ENCODE measurements at regions not wholly inside any gene's neighbourhood (a gene's known extent, or its start where the extent isn't known, plus 50 kb on each side); places are given as distances from the start of the nearest gene placed in this dataset.

GRCh38 chr17:56688151-56688550 is 94.7 kb downstream of the NOG start:
- TF ChIP-seq MAX (IDR thresholded peaks at IDR 0.05) (no peak), ZBTB7A (IDR thresholded peaks at IDR 0.05; ENCODE audit: low read depth) (no peak), TAF1 (IDR thresholded peaks at IDR 0.05; ENCODE audit: low read depth) (no peak), CREB1 (IDR thresholded peaks at IDR 0.05; ENCODE audit: low read depth) (no peak), TCF12 (IDR thresholded peaks at IDR 0.05; ENCODE audit: low read depth) (no peak), YY1 (IDR thresholded peaks at IDR 0.05; ENCODE audit: low read depth) (no peak), EP300 (IDR thresholded peaks at IDR 0.05; ENCODE audit: borderline replicate concordance) (no peak), TEAD4 (IDR thresholded peaks at IDR 0.05) (no peak), RAD21 (IDR thresholded peaks at IDR 0.05; ENCODE audit: low read depth) (no peak), EGR1 (IDR thresholded peaks at IDR 0.05) (no peak), REST (IDR thresholded peaks at IDR 0.05; ENCODE audit: low read depth) (no peak)
